ENCODE measurements at regions not wholly inside any gene's neighbourhood (a gene's known extent, or its start where the extent isn't known, plus 50 kb on each side); places are given as distances from the start of the nearest gene placed in this dataset.

DNA sequence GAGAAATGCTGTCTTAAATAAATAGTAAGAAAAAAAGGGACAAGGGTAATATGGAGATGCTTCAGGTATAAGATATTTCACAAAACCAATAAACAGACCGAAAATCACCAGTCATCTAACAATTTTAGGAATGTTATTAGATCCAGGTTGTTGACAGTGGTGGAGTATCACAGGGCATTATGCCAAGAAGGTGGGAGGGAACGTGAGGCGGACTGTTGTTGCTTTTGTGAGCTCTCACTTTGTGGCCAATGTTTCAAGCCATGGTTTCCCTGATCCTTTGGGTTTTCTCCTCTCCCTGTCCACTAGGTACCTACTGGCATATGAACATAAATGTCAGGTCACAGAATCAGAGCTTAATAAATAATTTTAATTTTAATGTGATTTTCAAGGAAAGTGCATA, 790.3 kb upstream of the SLITRK1 start:
- no peaks in the 10 kb centered on the region for H3K9me3 ChIP-seq
- no peaks in the 10 kb centered on the region for H3K27me3 ChIP-seq
- no peak overlapping the region for H3K4me3 ChIP-seq
- H3K36me3 ChIP-seq, result no peaks in the 10 kb centered on the region
- no peak for ATAC-seq (ENCODE audit: low FRiP score in 2 of 2)
- WGBS, 2 donors, result 61 to 64% methylated on average over 3 of the region's 3 CpGs
- DNase-seq, result no peak
- H3K4me1 ChIP-seq, result no peaks in the 10 kb centered on the region
- TF ChIP-seq POLR2A (IDR thresholded peaks at IDR 0.05) (no peak), POLR2AphosphoS5 (IDR thresholded peaks at IDR 0.05) (no peak), EP300 (IDR thresholded peaks at IDR 0.05) (no peak)
- TF ChIP-seq, protein P1, sequence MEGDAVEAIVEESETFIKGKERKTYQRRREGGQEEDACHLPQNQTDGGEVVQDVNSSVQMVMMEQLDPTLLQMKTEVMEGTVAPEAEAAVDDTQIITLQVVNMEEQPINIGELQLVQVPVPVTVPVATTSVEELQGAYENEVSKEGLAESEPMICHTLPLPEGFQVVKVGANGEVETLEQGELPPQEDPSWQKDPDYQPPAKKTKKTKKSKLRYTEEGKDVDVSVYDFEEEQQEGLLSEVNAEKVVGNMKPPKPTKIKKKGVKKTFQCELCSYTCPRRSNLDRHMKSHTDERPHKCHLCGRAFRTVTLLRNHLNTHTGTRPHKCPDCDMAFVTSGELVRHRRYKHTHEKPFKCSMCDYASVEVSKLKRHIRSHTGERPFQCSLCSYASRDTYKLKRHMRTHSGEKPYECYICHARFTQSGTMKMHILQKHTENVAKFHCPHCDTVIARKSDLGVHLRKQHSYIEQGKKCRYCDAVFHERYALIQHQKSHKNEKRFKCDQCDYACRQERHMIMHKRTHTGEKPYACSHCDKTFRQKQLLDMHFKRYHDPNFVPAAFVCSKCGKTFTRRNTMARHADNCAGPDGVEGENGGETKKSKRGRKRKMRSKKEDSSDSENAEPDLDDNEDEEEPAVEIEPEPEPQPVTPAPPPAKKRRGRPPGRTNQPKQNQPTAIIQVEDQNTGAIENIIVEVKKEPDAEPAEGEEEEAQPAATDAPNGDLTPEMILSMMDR (IDR thresholded peaks at IDR 0.05), result no peak
- H3K27ac ChIP-seq, result no peak overlapping the region

DNA sequence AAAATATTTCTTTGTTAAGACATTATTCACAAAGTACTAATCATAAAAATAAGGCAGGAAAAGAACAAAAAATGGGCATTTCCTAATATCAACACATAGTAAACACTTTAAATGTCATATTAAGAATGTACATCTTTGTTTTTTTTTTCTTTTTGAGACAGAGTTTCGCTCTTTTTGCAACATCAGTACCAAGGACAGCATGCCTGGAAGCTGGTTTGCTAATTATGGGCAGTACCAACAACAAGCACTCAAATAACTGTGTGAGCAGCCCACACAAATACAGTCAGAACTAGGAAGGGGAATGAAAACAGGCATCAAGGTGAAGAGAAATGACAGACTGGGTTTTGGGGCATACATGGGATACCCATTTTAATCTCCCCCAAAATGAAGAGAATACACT, 788.0 kb upstream of the SLITRK1 start:
- no peak overlapping the region for H3K4me3 ChIP-seq
- H3K27ac ChIP-seq, result no peak overlapping the region
- ATAC-seq (ENCODE audit: low FRiP score in 2 of 2), result no peak
- DNase-seq, result no peak
- no peaks in the 10 kb centered on the region for H3K36me3 ChIP-seq
- H3K9me3 ChIP-seq, result no peaks in the 10 kb centered on the region
- 60 to 67% methylated on average over 1 of the region's 1 CpG for WGBS, 2 donors
- no peaks in the 10 kb centered on the region for H3K4me1 ChIP-seq
- no peaks in the 10 kb centered on the region for H3K27me3 ChIP-seq
- TF ChIP-seq EP300 (IDR thresholded peaks at IDR 0.05) (no peak), POLR2AphosphoS5 (IDR thresholded peaks at IDR 0.05) (no peak), POLR2A (IDR thresholded peaks at IDR 0.05) (no peak)
- TF ChIP-seq, protein P1 (IDR thresholded peaks at IDR 0.05), result no peak

DNA sequence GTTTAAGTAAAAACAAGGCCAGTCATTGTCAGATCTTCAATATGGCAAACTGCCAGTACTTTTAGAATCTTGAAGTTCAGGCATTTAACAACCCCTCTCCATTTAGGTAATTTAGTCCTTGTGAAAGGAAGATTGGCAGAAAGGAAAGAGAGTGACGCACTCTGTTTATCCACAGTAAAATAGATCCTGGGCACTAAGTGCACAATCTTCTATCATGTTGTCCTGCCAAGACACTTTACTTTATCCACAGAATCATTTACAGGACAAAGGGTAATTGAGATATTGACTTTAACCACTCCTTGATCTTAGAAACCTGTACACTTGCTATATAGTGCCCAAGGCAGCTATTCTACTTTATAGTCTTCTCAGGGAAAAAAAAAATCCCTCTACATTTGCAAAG, 786.4 kb upstream of the SLITRK1 start:
- no peaks in the 10 kb centered on the region for H3K9me3 ChIP-seq
- no peak overlapping the region for H3K27ac ChIP-seq
- TF ChIP-seq POLR2A (IDR thresholded peaks at IDR 0.05) (no peak), POLR2AphosphoS5 (IDR thresholded peaks at IDR 0.05) (no peak), EP300 (IDR thresholded peaks at IDR 0.05) (no peak)
- TF ChIP-seq, protein P1 (IDR thresholded peaks at IDR 0.05), result no peak
- H3K36me3 ChIP-seq, result no peaks in the 10 kb centered on the region
- no peaks in the 10 kb centered on the region for H3K27me3 ChIP-seq
- 45 to 46% methylated on average over 1 of the region's 1 CpG for WGBS, 2 donors
- DNase-seq (no peak), ATAC-seq (ENCODE audit: low FRiP score in 2 of 2) (no peak)
- H3K4me3 ChIP-seq, result no peak overlapping the region
- H3K4me1 ChIP-seq, result no peaks in the 10 kb centered on the region

DNA sequence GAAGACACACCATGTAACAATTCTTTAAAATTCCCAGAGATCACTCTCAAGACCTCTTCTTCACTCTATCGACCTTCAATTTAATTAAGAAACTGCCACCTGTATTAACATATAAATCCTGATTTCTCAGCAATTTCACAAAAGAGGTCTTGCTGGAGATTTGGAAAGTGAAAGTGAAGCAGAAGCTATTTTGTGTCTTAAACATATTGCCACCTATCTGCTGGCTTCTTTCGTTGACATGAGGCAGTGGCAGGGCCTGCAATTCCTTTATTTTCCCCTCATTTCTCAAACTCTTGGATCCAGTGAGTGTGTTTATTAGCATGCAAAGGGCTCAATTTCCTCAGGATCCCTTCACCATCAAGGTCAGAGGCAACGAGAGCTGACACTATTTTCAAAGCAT, 780.2 kb upstream of the SLITRK1 start:
- no peak overlapping the region for H3K27ac ChIP-seq
- H3K9me3 ChIP-seq, result no peaks in the 10 kb centered on the region
- no peaks in the 10 kb centered on the region for H3K4me1 ChIP-seq
- TF ChIP-seq POLR2A (IDR thresholded peaks at IDR 0.05), result no peak
- no peak for TF ChIP-seq EP300 (IDR thresholded peaks at IDR 0.05)
- no peak for ATAC-seq (ENCODE audit: low FRiP score in 2 of 2)
- no peaks in the 10 kb centered on the region for H3K27me3 ChIP-seq
- H3K36me3 ChIP-seq, result no peaks in the 10 kb centered on the region
- WGBS, 2 donors, result 70 to 71% methylated on average over 3 of the region's 3 CpGs
- DNase-seq, result no peak
- no peak overlapping the region for H3K4me3 ChIP-seq

DNA sequence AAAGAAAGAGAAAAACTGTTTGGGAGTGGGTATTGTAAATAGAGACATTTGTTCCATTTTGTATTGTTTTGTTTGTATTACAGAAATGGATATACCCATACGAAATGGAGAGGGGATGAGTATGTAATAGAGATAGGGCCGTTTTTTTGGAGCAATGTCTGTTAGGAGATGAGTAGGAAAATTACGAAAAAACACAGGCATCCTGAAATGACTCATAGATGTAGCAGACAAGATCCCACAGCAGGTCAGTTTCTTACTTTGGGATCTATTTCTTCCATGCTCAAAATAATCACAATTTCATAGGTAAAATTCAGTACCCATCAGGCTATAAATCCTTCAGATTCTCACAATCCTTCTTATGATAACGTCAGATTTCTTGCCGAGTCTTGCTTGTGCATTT, 779.4 kb upstream of the SLITRK1 start:
- ATAC-seq (ENCODE audit: low FRiP score in 2 of 2) (no peak), DNase-seq (no peak)
- 77 to 87% methylated on average over 5 of the region's 5 CpGs for WGBS, 2 donors
- no peaks in the 10 kb centered on the region for H3K4me1 ChIP-seq
- no peaks in the 10 kb centered on the region for H3K27me3 ChIP-seq
- TF ChIP-seq POLR2A (IDR thresholded peaks at IDR 0.05) (no peak), POLR2AphosphoS5 (IDR thresholded peaks at IDR 0.05) (no peak), EP300 (IDR thresholded peaks at IDR 0.05) (no peak)
- TF ChIP-seq, protein P1 (IDR thresholded peaks at IDR 0.05), result no peak
- no peak overlapping the region for H3K4me3 ChIP-seq
- H3K36me3 ChIP-seq, result no peaks in the 10 kb centered on the region
- no peaks in the 10 kb centered on the region for H3K9me3 ChIP-seq
- no peak overlapping the region for H3K27ac ChIP-seq

Data from upper lobe of left lung (tissue), 6 donors.